Neural progenitor cell (in vitro differentiated cells): ENCODE measurements at regions not wholly inside any gene's neighbourhood (a gene's known extent, or its start where the extent isn't known, plus 50 kb on each side); places are given as distances from the start of the nearest gene placed in this dataset.

Source experiments
- EZH2 ChIP-seq: fragments of 200-600 bp; sonication (generic); IDR thresholded peaks from 2 replicates; pipeline ENCODE4 v1.6.1; 2017; ENCODE audit warnings: antibody characterized with exemption, mild to moderate bottlenecking, moderate library complexity
- EZH2phosphoT487 ChIP-seq: fragments of 200-600 bp; sonication (generic); IDR thresholded peaks from 2 replicates; pipeline ENCODE4 v1.6.1; 2017; ENCODE audit warnings: antibody characterized with exemption
- TF ChIP-seq, protein P1 (sequence below): fragments of 200-600 bp; sonication (generic); IDR thresholded peaks from 2 replicates; pipeline ENCODE4 v1.5.1; 2017; ENCODE audit warnings: antibody characterized with exemption, mild to moderate bottlenecking

DNA sequence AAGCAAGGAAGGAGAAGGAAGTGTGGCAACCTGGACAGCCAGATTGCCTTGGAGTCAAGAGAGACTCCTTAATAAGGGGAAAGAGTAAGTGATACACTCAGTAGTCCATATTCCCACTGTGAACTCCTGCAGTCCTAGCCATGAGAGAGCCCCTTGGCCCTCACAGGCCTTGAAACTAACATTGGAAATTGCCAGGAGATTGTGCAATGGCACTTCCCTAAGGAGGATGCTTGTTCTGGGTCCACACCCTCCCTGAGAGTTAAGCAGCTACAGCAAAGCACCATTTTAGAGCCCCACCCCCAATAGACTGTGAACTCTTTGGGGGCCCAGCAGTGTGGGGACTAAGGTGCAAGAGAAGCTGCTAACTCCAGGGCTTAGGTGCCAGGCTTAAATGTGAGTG is 367.7 kb upstream of the CAMK1G start:
- TF ChIP-seq, protein P1, sequence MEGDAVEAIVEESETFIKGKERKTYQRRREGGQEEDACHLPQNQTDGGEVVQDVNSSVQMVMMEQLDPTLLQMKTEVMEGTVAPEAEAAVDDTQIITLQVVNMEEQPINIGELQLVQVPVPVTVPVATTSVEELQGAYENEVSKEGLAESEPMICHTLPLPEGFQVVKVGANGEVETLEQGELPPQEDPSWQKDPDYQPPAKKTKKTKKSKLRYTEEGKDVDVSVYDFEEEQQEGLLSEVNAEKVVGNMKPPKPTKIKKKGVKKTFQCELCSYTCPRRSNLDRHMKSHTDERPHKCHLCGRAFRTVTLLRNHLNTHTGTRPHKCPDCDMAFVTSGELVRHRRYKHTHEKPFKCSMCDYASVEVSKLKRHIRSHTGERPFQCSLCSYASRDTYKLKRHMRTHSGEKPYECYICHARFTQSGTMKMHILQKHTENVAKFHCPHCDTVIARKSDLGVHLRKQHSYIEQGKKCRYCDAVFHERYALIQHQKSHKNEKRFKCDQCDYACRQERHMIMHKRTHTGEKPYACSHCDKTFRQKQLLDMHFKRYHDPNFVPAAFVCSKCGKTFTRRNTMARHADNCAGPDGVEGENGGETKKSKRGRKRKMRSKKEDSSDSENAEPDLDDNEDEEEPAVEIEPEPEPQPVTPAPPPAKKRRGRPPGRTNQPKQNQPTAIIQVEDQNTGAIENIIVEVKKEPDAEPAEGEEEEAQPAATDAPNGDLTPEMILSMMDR: no peak
- TF ChIP-seq EZH2 (no peak), EZH2phosphoT487 (no peak)
